ENCODE measurements at regions not wholly inside any gene's neighbourhood (a gene's known extent, or its start where the extent isn't known, plus 50 kb on each side); places are given as distances from the start of the nearest gene placed in this dataset.

DNA sequence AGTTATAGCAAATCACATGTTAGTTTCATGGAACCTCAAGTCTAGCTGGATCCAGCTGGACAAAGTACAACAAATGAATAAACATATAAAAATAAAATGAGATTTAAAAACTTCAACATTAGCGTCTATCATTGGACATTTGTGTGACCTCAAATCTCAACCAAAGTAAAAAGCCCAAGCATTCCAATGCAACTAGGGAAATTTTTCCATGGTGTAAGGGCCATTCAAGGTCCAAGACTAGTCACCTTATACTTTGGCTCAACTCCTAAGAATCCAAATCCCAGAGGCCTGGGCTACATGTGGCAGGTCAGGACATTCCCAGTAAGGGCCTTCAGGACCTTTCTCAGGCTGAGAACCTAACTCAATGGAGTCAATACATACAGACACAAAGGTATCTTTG is 137.4 kb upstream of the DMAC1 start:
- no peak for DNase-seq

DNA sequence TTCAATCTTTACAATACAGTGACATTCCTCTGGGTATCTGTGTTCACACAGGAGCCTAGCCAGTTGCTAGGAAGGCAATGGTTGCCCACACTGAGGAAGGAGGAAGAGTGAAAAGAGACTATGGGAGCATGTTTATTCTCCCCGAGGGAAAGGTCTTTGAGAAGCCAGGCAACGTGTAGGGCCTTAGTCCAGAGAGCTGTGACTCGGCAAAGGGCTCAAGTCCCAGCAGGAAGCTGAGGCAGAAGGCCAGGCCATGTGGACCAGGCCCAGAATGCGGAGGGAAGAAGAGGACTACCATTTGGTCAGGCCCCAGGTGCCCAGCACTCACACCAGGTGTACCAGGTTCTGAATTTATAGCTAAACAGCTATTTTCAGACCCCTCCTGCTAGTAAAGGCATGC is 136.6 kb upstream of the DMAC1 start:
- no peak for DNase-seq

DNA sequence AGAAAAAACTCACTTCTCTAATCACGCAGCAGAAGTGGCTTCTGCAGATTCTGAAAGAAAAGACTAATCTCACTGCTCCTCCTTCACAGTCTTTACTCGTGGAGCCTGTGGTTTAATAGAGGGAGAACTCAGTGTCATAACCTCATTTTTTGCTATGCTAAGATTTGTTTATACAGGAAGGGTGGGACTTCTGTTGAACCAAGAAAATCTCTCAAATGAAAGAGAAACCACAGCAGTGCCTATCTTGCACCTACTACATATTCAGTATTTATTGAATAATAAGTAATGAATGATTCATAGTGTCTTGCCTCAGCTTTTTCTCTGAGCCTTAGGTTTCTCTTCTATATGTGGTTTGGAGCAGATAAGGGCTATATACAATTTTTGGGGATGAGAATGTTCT is 136.1 kb upstream of the DMAC1 start:
- no peak for DNase-seq

- no peak for DNase-seq
Measured at GRCh38 chr9:7932767-7933166, 133.2 kb upstream of the DMAC1 start.

DNA sequence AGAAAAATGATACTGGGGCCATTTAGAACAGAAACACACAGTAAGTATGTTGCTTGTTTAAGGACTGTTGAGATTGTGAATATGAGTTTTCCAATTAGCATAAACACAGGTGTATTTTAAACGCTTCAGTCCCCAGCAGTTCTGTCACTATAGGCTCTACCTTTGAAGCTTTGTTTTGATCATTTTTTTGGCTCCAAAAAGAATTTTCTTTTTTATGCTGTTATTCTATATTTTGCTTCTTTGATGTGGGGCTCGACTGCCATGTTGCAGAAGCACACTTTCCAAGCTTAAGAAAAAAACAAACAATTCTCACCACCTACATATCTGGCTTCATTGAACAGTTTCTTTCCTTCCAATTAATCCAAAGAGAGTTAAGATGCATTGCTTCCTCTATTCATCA is 131.0 kb upstream of the DMAC1 start:
- no peak for DNase-seq

DNA sequence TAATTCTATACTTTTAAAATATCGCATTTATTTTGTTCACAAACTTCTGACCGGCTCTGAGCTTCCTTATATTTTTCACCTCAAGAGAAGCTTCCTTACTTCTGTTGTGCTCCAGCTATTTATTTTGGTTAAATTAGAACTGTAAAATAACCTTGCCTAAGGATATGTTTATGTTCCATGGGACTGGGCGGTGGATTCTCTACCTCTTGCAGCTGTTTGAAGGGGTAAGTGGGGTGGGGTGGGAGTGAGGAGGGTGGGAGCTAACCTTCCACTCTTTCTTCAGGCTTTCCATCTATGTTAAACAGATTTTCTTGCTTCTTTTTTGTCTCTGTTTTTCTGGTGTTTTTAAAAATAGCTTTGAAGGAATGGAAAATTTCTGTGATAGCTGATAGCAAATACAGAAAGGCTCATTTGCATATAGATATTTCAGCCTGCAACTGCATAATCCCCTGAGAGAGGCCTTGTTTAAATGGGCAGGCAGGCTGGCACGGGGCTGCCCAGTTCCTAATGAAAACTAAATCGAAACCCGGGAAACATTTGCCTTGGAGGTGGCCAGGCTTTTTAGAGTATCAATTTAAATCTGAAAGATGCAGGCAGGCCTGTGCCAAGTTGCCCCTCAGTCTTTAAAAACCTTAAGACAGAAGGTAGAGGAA is 122.1 kb upstream of the DMAC1 start:
- no peak for DNase-seq

DNA sequence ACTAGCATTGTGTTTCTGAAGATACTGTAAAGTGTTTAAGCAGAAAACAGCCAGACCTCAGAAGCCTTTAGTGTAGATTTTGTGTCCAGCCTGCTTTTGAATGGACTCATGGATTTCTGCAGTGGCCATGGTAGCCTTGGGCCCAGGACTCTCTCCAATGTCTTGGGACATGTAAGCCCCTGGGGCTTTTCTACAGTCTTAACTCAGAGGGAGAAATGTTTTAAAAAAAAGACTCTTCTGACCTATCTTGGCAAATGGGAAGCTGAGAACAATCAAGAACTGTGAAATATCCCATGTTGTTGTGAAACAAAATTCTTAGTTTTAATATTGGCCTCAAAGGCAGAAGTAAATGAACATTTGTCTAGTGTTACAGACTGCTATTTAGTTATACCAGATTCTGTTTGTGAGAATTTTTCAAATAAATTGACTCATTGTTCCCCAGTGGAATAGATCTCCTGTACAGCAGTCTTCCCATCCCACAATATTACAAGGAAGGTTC is 112.5 kb upstream of the DMAC1 start:
- no peak for DNase-seq

DNA sequence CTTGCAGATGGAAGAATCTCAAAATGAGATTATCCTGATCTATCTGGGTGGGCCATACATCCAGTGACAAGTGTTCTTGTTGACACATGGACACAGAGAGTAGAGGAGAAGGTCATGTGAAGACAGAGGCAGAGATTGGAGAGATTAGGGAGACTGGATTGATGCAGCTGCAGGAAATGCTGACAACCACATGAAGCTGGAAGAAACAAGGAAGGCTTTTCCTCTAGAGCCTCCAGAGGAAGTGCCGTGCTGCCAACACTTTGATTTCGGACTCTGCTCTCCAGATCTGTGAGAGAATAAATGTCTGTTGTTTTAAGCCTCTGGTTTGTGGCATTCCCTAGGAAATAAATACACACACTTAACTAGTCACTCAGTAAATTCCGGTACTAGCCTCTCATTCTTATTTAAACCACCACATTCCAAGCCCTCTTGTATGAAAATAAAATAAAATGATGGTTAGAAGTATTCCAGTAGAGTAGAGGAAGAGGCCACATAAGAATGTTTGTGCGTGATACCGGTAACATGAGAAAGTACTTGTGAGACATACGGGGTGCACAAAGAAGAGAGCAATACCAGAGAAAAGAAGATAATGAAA is 110.9 kb upstream of the DMAC1 start:
- DNase-seq: no peak

DNA sequence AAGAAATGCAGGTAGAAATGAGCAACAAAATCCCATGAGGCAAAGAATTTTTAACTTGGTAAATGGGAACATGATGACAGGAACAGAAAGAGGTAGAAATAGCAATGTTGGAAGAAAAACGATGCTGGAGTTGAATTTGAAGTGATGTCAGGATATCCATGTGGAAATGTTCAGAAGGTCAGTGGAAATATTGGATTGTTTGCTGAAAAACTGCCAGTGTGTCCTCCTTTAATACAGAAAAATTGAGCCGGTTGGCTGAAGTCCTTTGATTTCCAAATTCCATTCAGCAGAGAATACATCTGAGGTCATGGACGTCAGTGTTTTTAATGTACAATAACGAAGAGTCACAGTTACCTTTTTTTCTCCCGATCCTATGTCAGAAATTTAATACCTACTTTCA is 110.0 kb upstream of the DMAC1 start:
- no peak for DNase-seq

DNA sequence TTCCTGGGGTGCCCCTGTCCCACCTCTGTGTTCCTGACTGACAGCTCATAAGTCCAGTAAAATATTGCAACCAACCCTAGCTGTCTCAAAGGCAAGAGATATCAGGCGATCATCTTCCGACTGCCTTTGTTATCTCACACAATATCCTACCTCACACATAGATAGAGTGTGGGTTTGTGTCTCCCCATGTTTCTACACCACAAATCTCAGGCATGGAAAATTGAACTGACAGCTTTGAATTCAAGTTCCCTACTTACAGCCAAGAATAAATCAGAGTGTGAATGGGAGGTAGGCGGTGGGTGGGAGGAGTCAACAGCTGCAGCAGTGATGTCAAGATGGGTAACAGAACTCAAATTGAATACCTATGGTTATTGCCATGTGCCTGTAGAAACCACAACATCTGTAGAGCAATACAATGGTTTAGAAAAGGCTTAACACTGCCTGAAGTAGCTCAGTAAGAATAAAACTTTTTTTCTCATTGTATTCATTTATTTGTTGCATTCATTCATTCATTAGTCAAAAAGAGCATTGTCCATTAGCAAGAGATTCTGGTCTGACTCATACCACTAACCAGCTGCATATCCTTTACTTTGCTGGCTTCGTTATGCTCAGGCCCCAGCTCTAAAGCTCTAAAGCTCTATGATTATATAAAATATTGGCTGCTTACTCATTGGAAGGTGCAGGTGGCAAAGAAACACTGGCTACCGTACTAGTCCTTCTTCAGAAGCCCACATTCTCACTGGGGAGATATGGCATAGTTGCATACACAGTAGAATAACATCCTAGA is 108.2 kb upstream of the DMAC1 start:
- no peak for DNase-seq

DNA sequence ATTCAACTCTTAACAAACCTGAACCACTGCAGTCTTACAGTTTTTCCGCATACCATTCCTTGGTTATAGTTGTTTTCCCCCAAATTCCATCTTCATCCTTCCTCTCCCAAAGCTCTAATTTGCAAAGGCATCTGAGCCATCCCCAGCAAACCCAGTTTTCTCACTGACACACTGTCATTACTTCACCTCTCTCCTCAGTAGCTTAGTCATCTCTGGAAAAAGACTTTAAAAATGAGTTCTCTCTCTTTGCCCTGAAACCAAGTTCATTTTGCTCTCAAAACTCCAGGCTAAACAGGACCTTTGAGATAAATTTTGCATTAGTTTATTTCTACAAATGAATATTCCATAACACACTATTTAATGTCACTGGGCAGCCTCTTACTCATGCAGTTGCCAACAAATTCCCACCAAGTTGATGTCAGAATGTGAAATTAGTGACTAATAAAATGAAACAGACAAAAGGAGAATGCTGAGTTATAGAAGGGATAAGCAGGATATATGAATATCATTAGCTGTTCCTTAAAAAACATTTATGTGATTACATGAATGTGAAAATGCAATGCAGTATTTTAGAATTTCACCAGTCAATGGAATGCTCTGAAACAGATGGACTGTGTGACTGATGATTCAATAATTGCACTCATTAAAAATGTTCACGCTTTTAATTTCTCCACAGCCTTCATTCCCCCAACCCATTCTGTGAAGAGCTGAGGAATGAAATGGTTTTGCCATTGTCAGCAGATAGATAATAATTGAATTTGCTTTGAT is 107.4 kb upstream of the DMAC1 start:
- no peak for DNase-seq

DNA sequence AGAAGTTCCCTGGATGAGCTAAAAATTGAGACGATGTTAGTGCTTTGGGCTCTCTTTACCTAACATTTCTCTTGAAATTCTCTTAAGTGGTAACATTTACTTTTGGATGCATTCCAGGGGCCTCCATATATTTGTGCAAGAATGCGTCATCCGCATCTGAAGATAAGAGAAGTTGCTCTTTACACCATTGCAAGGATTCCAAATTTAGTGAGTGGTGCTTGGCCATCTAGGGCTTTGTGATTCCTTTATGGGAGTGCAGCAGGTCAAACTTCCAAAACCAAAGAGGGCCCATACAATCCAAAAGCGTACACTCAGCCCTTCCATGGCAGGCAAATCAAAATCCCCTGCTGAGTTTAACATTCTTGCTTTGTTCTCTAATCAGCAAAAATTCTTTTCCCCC is 102.0 kb upstream of the DMAC1 start:
- no peak for DNase-seq

- DNase-seq: no peak
Measured at GRCh38 chr9:7900541-7900940, 101.0 kb upstream of the DMAC1 start.

GRCh38 chr9:7899753-7900152 is 100.2 kb upstream of the DMAC1 start:
- DNase-seq: no peak

DNA sequence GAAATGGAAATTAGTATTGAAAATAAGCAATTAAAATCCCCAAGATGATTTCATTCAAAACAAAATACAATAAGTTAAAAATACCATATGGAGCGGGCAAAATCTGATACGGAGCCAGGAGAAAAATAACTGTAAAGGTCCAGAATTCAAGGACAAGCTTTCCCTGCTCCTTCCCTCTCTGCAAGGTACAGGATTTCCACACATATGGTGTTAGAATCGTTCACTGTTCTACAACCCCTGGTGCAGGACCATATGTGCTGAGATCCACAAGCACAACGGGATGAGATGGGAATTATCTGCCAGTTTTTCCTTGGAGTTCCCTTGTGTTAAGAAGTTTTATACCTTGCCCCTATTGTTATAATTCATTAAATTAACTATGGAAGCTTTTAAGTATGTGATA is 94.7 kb upstream of the DMAC1 start:
- no peak for DNase-seq

GRCh38 chr9:7892975-7893374 is 93.4 kb upstream of the DMAC1 start:
- DNase-seq: no peak

DNA sequence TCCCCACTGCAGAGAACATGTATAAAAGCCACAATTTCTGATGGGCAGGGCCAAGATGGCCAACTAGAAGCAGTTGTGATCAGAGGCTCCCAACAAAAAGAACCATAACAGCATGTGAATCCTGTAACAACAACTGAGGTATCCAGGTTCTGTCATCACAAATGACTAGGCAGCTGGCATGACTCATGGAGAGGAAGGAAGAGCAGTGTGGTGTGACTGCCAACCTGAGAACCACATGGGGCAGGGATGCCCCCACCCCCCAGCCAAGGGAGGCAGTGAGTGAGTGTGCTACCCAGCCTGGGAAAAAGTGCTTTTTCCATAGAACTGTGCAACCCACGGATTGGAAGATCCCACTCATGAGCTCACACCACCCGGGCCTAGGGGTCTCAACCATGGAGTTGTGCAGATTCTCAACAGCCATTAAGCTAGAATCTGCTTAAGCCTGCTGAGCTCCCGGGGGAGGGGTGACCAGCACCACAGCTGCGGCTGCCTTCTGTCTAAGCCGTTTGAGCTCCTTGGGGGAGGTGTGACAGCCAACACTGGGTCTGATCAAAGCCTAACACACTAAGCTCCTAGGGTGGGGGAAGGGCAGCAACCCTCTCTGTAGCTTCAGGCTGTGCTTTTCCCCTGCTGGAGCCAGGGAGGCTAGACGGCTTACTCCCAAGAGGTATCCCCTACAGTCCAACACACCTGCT is 80.1 kb upstream of the DMAC1 start:
- no peak for DNase-seq

- DNase-seq: no peak
Measured at GRCh38 chr9:7871977-7872730, 72.6 kb upstream of the DMAC1 start.

DNA sequence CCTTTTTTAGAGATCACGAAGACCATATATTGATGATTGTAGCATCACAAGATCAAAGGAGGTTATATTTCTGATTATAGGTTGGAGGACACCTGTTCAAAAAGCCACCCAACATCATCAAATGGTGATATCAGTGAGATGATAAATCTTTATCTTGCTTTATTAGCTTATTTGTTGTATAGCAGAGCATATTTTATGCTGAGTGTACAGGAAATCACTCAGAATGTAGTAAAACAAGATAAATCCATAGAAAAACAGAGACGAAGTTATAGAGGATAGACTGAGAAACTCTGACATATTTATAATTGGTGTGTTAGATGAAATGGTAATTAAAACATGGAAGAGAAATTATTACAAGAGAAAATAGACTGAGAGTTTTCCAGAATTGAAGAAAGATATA is 69.8 kb upstream of the DMAC1 start:
- DNase-seq: no peak

DNA sequence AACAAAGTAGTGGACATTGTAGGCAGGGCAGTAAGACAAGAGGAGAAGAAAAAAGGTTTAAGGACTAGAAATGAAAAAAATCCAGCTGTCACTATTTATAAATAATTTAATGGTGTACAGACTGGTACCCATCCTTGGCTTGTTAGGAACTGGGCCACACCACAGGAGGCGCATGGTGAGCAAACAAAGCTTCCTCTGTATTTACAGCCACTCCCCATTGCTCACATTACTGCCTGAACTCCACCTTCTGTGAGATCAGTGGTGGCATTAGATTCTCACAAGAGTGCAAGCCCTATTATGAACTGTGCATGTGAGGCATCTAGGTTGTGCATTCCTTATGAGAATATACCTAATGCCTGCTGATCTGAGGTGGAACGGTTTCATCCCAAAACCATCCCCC is 62.6 kb upstream of the DMAC1 start:
- DNase-seq: no peak

DNA sequence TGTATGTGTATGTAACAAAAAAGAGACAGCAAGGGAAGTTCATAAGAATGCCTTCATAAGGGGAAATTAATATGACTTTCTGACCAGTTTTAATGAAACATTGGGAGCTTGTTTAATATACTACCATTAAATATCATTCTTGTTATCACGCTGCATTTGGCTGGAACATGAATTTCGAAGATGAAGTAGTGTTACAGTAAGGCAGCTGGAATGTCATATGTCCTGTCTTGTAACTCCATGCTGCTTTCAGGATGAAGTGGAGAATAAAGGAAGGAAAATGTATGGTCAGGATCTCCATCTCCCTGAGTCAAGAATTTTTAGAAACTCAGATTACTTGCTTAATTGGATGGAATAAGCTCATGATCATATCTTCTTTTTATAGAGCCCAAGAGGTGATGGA is 61.5 kb upstream of the DMAC1 start:
- no peak for DNase-seq

- DNase-seq: no peak
Measured at GRCh38 chr9:7860335-7860709, 60.7 kb upstream of the DMAC1 start.
